GM21723 (cell line): ENCODE measurements at regions not wholly inside any gene's neighbourhood (a gene's known extent, or its start where the extent isn't known, plus 50 kb on each side); places are given as distances from the start of the nearest gene placed in this dataset.
A peak's percentile ranks its signal among the peaks of the same experiment; 100 is the strongest.
"Not testable (repeated sequence)": the region's sequence is repeated elsewhere in the genome, so short reads cannot be mapped to it uniquely, and the experiment has no call there.

Experiments used
- ATAC-seq: cut with Tn5 transposase; IDR thresholded peaks from one replicate; pipeline ENCODE4 v1.9.1; 2021; ENCODE audit warnings: mild to moderate bottlenecking, moderate library complexity; ENCODE audit not compliant: unreplicated experiment

DNA sequence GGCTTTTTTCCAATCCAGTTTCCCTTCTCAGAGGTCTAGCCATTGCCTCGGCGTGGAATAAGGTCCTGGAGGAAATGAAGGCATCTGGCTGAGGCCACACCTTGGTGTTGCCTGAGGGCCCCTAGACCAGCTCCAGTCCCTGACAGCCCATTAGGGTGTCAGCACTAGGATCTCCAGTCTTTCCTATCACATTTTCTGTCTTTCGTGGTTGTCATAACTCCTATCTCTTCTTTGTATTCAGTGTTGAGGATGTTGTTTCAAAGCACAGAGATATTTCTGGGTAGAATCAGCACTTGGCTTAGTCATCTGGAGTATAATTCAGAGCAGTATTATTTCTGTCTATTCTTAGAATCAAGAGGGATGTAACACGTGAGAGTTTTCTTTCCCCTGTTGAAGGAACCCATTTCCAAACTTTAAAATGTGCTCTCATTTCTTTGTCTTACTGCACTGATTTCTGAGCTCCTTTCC, 844.3 kb downstream of the KCNT2 start:
- no peak for ATAC-seq

DNA sequence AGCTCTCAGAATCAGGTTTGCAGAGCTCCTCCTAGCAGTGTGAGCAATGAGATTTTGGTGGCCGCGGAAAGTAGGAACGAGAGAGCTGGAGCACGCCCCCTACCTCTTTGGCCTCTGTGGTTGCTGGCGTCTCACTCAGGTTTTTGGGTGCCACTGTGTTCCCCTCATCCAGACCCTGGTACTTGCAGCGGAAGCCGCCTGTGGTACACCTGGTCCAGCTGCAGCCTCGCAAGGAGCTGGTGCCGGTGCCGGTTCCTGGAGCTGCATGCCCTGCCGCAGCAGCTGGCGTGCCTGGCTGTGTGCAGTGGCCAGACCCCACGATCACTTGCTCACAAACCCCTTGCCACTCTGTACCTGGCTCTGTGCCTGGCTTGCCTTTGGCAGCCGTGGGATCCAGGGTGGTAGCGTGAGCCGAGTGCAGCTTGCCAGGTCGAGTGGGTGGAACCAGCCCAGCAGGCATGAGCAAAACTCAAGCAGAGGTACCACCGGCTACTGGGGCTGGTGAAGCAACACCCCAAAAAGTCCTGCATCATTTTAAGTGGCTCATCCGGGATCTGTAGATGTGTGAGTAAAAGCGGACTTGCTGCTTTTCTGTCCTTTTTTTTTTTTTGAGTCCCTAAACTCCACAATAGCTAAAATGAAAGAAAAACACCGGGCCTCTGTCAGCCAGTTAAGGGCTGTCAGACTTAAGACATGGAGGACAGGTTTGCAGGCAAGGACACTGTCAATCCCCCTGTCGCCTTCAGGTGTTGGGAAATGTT, 844.9 kb downstream of the KCNT2 start:
- no peak for ATAC-seq

DNA sequence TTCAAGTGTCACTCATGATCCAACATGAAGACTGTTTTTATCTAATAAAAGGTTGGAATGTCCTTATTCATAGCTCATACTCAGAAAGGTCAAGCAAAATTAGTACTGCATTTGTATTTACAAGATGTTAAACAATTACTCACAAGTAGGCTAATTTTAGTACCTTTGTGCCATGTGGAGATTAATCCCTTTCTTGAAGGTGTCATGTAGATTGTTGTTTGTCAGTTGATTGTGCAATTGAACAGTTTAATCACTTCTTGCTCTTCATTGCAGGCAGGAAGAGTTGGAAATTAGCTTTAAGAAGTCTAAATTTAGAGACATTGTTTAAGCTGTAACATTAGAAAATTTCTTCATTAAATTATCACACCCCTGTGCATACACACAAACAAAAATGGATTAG, 847.1 kb downstream of the KCNT2 start:
- no peak for ATAC-seq

DNA sequence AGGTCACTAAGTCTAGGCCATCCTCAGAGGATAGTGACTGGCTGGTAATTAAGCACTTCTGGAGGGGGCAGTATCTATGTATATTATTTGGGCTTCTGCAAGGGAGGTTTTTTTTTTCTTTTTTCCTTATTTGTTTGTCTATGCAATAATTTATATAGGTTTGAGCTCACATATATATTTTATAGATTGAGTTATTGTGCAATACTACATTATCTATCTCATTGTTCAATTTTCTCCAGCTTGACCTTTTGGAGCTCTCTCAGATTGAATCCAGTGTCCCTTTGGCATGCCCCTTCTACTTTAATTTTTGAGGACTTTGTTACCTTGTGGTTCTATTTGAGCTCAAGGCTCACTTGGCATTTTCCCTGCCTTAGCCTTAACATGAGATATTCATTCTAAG, 852.1 kb downstream of the KCNT2 start:
- ATAC-seq: no peak

GRCh38 chr1:195754874-195755273, 853.4 kb downstream of the KCNT2 start:
- ATAC-seq: no peak

GRCh38 chr1:195754303-195754702, 853.9 kb downstream of the KCNT2 start:
- no peak for ATAC-seq

- ATAC-seq: no peak
Measured at GRCh38 chr1:195748969-195749368, 859.3 kb downstream of the KCNT2 start.

- no peak for ATAC-seq
Measured at GRCh38 chr1:195745189-195746010, 862.8 kb downstream of the KCNT2 start.

DNA sequence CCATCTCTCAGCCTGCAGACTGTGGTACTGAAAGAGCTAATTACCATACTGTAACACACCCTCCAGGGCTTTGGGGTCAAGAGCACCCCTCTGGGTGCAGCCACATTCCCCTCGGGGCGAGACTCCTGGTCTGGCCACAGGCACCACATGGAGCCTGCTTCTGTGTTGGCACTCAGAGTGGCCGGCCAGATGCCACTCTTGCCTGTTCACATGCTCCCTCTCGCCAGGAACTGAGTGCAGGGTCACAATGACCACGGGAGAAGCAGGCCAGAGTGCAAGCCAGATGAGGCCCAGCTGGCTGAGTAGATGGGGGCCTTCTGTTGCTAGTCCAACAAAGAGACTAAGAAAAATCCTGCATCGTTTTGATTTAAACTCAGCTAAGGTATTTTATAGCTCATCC, 864.0 kb downstream of the KCNT2 start:
- no peak for ATAC-seq

- no peak for ATAC-seq
Measured at GRCh38 chr1:195740862-195741261, 867.4 kb downstream of the KCNT2 start.

GRCh38 chr1:195738966-195739650, 869.1 kb downstream of the KCNT2 start:
- ATAC-seq: no peak

DNA sequence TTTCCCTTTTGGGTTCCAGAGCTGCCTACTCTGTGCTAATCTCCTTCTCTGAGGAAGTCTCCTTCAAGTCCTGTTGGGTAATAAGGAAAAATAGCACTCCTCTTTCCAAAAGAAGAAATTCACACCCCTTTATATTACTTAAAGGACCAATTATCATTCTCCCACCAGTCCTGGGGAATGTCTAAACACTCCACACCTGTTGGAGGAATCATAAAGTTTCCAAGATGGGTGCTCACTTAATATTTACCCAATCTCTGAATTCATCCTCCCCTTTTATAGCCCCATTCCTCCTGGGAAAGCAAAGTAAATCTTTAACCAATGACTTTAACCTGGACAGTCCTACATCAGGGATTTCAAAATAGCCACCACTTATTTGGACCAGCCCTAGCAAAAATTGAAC, 873.1 kb downstream of the KCNT2 start:
- ATAC-seq: no peak

DNA sequence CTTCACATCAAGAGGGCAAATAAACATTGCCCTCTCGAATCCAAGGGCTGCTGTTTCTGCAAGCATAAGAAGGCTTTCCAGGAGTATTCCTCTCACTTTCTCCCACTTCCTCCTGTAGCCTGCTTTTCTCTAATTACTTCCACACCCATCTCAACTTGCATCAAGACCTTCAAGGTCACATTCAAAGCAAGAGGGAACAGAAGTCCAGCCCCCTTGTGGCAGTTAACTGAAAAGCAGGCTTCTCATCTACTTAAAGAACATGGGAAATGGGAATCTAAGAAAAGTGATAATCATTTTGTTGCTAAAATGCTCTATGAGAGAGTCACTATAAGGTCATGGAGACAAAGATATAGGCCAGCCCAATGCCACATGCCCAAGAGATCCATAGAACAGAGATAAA, 874.4 kb downstream of the KCNT2 start:
- ATAC-seq: peak; percentile 63

- ATAC-seq: no peak
Measured at GRCh38 chr1:195733408-195733807, 874.8 kb downstream of the KCNT2 start.

DNA sequence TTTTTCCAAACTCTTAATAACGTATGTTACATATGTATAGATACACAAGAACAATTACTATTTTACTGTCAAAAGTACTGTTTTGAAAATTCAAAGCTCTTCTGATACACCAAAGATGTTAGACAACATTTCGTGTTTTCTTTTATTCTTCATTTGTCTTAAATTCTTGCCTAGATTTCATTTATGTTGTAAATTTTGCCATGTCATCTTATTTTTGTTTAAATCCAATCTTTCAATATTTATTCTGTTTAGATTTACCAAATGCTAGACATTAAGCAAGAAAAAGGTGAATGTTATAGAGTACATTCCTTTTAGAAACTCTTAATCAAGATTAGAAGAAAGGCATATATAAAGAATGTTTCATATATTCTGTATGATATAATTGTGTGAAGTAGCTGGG, 876.9 kb downstream of the KCNT2 start:
- ATAC-seq: no peak

GRCh38 chr1:195723796-195724194, 884.4 kb downstream of the KCNT2 start:
- no peak for ATAC-seq

DNA sequence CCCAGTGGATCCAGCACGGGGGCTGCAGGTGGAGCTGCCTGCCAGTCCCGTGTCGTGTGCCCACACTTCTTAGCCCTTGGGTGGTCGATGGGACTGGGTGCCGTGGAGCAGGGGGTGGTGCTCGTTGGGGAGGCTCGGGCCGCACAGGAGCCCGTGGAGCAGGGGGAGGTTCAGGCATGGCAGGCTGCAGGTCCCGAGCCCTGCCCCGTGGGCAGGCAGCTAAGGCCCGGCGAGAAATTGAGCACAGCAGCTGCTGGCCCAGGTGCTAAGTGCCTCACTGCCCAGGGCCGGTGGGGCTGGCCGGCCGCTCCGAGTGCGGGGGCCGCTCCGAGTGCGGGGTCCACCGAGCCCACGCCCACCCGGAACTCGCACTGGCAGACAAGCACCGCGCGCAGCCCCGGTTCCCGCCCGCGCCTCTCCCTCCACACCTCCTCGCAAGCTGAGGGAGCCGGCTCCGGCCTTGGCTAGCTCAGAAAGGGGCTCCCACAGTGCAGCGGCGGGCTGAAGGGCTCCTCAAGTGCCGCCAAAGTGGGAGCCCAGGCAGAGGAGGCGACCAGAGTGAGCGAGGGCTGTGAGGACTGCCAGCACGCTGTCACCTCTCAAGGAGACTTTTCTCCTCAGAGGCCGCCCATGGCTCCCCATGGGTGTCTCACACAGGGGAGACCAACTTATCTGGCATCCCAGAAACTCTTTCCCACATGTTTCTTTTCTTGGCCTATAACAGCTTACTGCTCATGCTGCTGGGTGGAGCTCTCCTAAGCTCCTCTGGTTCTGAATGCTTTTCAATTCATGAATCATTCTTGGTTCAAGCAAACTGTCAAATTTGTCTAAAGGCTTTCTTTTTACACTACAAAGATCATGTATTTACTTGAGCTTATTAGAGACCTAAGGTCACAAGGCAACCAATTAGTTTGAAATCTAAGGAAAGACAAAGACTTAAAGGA, 885.1 kb downstream of the KCNT2 start:
- ATAC-seq: not testable (repeated sequence)

- not testable (repeated sequence) for ATAC-seq
Measured at GRCh38 chr1:195722146-195722545, 886.1 kb downstream of the KCNT2 start.

GRCh38 chr1:195721210-195721971, 886.8 kb downstream of the KCNT2 start:
- ATAC-seq: no peak

DNA sequence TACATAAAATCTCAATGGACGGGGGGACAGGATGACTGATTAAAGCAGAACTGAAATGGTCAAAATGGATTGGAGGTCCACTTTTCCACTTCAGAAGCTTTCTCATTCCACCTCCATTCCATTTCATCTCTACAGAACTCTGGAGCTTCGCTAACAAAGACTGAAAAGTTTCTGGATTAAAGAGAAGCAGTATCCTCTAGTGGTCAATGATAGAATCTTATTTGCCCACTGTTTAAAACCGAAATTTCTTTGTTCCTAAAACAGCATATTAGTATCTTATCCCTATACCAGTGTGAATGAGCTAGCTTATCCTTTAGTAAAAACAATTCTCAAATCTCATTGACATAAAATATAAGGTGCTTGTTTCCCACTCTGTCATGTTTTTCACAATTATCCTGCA, 890.6 kb downstream of the KCNT2 start:
- no peak for ATAC-seq
